CD4-positive, alpha-beta T cell treated with Interleukin-6 at 100 ng/mL for 8 hours (primary cell): ENCODE measurements at regions not wholly inside any gene's neighbourhood (a gene's known extent, or its start where the extent isn't known, plus 50 kb on each side); places are given as distances from the start of the nearest gene placed in this dataset.

Experiments used
- DNase-seq: peaks from one replicate; pipeline ENCODE4 v3.0.0-alpha.2; 2020; ENCODE audit warnings: mixed read lengths, low spot score

DNA sequence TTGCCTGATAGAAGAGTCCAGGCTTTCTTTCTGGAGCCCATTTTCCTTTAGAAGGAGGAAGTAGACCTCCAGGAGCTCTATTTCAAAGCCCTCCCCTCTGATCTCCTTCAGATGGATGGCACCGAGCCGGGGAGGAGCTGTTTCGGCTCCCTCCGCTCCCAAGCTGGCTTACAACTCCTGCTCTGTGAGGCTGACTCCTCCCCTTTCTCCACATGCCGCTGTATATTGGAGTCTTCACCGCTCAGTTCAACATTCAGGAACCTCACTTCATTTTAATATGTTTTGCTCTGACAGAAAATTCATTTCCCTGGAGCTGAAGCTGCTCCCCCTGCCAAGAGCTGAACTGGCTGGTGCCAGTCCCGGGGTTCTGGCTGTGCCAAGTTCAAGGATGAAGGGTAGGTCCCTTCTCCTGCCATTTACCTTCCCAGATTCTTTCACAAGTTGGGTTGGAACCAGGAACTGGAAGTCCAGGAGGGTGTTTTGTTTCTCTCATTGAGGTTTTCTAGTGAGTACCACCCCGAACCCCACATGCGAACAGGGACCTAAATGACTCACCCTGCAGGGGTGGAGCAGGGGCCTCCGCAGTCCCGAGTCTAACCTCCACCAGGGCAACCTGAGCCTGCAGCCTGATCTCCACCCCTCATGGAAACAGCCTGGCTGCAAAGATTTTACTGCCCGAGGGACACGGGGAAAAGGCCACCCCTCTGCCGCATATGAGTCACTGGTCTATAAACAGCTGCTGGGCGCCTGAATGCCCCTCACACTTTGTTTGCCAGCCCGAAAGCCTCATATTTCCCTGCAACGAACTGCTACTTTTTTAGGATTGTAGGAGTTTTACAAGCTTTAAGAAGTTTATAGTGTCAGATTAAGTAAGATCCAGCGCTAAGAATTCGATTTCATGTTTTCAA is 68.6 kb upstream of the FOXA2 start:
- no peak for DNase-seq

DNA sequence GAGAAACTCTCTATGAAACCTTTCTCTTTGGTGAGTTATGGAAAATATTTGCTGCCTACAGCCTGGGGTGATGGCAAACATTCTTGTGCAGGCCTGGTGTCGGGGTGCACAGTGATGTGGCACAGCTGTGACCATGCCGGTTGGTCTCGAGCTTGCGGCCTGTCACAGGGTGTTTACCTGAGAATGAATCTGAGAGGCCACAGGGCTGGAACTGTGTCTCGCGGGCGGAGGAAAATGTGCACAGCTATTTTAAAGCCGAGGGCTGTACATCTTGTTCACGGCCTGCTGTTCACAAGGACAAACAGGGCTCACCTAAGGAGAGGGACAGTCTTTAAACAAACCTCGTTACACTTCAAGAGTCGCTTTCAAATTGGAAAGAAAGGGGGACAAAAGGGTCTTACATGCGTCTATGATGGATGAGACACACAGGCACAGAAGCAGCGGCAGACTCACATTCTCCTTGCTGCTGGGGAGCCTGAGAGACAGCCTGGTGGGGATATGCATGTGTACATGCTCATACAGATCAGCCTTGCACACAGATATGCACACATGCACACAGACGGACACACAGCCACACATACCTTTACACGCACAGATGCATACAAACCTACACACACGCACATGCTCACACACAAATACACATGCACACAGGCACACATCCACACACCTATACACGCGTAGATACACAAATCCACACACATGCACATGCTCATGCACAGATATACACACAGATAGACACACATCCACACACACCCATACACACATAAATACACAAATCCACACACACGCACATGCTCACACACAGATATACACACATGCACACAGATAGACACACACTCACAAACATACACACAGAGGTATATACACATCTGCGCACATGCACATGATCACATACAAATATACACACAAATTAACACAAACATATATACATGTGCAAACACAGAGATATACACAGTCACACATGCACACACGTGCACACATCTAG is 69.6 kb upstream of the FOXA2 start:
- no peak for DNase-seq

DNA sequence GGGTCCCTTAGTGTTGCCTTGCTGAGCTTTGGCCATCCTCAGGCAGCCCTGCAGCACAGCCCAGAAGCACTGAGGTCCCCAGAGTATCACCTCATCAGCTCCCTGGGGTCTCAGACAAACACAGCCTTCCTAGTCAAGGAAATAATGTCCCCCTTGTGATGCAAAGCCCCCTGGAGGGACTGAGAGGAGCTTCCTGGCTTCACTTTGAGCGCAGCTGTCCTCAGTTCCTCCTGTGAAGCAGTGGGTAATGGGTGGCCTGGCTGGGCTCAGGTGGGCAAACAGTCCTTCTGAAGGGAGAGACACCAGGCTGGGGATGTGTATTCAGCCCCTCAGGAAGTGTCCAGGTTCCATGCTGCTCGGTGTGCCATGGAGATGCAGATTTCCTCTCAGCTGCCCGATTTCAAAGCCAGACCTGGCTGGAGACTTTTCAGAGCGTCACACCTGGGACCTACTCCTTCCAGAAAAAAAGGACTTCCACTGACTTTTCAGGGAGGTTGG is 79.2 kb upstream of the FOXA2 start:
- DNase-seq, result no peak

DNA sequence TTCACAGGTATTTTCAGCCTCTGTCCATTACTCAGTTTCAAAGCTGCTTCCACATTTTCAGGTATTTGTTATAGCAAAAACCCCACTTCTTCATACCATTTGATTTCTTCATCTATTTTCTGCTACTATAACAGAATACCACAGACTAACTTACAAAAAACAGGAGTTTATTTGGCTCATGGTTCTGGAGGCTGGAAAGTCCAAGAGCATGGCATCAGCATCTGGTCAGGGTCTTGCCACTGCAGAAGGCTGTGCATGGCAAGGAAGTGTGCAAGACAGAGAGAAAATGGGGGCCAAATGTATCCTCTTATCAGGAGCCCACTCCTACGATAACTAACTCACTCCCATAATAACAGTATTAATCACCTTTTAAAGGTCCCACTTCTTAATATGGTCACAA is 82.8 kb upstream of the FOXA2 start:
- no peak for DNase-seq

- DNase-seq, result no peak
Measured at GRCh38 chr20:22672191-22672590, 87.8 kb upstream of the FOXA2 start.

- no peak for DNase-seq
Measured at GRCh38 chr20:22673467-22673866, 89.1 kb upstream of the FOXA2 start.

DNA sequence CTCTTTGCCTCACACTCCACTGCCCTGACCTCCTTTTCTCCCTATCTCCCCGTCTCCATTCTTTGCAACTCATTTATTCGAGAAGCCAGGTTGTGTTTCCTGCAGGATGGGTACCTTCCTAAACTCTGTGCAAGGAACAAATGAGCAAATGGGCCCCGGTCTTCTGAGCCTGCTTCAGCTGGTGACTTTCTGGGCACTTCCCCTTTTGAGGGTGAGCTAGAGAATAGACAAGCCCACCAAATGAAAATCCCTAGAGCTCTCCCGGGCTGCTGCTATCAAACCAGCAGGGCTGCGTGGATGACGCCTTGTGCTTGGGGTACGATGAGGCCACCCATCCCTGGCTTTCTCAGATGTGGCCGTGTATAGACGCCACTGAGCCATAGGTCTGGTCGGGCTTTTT is 91.0 kb upstream of the FOXA2 start:
- DNase-seq, result no peak

GRCh38 chr20:22678678-22679077 is 94.3 kb upstream of the FOXA2 start:
- no peak for DNase-seq

- DNase-seq, result no peak
Measured at GRCh38 chr20:22679197-22679596, 94.8 kb upstream of the FOXA2 start.

DNA sequence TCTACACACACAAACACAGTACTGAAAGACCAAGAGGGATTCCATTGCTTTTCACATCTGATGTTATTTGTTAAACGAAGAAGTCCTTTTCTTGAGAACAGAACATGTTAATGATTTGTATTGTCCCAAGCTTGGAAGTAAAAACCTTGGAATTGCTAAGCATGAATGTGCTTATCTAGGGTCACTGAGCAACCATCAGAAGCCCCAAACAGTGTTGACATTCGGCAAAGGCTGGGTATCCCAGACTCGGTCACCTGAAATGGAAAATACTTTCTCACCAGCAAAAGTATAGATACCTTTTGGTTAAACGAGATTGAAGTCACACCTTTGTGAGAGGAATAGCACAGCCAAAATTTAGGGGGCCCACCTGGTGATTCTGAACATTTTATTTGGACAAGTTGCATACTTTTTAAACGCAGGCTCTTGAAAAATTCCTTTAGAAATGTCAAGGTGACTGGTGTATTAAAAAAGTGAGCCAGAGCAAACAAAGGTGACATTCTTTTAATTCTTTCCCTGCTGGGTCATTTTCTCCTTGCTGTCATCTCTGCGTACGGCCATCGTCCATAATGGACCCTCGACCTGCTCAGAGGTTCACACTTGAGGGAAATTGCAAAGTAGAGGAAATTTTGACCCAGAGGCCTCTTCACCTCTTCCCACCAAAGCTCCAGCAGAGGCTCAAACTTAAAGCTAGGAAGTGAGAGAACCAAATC is 95.8 kb upstream of the FOXA2 start:
- DNase-seq, result no peak

DNA sequence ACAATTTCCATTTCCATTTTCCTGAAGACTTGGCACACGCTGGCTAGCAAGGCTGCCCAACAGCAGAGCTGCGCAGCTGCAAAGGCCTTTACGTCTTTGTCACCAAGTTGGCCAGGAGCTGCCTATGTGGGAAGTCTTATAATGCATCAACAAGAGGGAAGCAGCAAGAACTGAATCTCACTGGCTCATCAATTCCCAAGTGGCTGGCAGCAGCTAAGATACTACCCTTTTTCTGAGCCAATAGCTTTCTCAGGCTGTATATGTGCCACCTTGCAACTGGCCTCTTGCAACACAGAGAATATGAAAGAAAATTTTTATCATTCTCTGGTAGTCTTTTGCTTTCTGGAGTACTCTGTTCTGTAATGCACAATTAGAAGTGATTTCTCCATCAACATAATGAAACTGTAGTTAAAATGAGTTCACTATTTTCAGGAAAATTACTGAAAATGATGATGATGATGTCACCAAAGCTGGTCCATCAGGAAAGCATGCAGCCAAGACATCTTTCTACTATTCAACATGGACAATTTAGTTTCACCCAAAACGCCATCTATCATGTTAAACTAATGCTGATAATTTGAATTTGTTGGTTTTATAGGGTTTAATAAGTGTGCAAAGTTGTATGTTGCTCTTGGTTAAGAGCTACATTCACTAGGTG is 97.3 kb upstream of the FOXA2 start:
- DNase-seq, result no peak

- DNase-seq, result no peak
Measured at GRCh38 chr20:22682381-22682780, 98.0 kb upstream of the FOXA2 start.

GRCh38 chr20:22684072-22684762 is 99.8 kb upstream of the FOXA2 start:
- DNase-seq, result no peak

DNA sequence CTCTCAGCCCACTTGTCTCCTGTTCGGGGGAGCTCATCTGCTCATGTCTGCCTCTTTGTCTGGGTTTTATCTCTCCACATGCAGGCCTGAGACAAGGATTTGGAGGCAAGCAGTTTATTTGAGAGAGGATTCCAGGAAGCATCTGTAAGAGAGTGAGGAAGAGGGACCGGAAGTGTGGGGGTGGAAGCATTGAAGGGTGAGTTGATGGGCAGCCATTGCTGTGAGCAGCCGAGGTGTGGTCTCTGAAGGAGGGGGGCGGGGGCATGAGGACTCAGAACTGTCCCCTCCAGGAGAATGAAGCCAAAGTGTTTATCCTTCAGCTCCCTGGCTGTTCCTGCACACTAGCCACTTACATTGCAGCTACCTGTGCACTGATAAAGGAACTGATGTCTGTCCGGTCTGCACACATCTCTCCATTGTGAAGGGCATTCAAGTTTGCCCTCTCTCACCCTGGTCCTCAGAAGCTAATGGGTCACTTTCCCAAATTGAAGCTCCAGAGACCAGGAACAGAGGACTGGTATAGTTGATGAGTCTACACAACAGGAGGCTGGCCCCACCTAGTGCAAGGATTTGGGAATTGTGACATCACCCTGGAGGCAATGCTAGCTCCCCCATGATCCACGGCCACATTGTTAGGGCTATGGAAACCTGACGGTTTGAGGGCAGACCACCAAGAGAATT is 100.5 kb upstream of the FOXA2 start:
- no peak for DNase-seq

GRCh38 chr20:22686097-22686496 is 101.7 kb upstream of the FOXA2 start:
- no peak for DNase-seq

DNA sequence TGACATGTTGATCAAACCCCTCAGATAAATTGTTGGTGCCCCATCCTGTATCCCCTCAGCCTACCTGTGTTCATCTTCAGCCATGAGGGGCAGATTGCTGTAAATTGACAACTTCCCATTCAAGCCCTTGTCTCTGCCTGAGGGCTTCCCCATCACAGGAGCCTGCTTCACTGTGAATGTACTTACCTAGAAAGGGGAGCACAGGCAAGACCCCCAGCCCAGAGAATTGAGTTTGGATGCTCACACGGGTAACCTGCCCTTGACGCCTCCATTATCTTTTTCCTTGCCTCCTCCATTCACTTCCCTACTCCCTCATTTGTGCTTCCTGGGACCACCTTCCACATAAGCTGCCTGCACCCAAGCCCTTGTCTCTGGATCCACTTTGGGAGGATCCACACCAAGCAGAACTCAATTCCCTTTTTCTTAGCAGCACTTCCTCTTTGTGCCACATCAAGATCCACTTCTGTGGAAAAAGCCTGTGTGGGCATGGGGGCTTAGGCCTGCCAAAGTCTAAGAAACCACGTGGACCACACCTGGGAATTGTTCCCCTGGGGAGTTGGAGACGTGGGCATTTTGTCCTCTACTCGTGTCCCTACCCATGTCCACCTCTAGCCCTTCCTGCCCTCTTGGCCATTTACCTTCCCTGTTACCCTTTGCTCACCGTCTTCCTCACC is 103.4 kb upstream of the FOXA2 start:
- no peak for DNase-seq

DNA sequence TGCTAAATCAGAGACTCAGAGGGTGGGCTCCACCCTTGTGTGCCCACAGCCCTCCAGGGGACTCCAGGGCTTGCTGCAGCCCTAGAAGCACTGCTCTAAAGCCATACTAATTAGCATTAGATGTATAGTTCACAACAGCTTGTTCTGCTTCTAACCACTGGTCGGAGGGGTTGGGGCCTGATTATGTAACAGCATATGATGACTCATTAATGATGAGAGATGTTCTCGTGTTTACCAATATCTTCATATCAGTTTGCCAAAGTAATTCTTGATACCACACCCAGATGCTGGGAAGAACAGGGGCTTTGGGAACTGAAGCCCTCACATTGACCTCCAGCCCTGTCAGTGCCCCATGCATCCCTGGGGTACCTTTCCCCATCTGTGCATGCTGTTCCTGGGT is 104.1 kb upstream of the FOXA2 start:
- no peak for DNase-seq

DNA sequence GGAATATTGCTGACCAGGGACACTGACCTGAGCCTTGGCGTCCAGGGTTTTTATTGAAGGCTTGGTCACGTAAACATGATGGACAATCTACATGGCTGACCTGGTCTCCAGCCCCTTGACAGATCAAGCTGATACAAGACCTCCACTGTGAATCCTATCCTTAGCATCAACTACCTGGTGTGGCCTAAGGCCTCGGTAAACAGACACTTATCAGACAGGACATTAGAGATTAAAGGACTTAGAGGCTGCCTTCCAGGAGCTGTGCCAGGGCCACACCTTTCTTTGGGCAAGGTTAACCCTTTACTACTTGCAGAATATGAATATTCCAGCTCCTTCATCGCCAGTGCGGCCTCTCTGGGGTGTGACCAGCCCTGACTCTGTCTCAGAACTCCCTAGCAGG is 104.9 kb upstream of the FOXA2 start:
- DNase-seq, result no peak

DNA sequence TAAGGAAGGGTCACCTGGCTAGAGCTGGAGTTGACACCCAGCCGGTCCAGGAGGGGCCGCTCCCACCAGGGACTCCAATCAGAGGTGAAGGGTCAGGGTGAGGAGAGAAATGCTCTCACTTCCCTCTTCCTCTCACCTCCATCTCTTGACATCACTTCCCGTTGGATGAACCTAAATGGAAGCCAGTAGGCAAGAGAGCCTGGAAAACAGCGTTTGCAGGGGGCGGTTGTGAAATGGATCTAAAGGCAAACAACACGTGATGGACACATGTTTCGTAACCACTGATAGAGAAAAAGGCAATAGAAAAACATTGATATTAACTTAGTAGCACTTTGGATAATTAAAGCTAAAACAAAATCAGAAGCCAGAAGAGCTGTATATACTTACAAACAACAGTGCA is 105.6 kb upstream of the FOXA2 start:
- DNase-seq, result no peak
